ENCODE measurements at regions not wholly inside any gene's neighbourhood (a gene's known extent, or its start where the extent isn't known, plus 50 kb on each side); places are given as distances from the start of the nearest gene placed in this dataset.

DNA sequence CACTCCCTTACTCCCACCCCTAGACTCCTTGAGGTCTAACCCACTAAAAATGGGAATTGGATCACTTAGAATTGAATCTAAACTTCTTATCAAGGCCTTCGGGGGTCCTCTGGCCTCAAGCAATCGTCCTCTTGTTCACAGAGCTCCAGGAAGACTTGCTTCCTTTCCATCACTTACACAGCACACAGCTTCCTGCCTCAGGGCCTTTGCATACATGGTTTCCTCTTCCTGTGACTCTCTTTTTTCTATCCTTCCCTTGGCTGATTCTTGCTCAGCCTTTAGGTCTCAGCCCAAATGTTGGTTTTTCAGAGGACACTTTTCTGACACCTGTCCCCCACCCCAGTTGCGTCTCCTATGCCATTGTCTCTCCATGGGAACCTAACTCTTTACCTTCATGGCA is 50.0 kb upstream of the ALDH1B1 start:
- 0 to 80% (median 67%) methylated on average over 1 to 3 of the region's 3 CpGs; no CpG with 5 or more reads in 1 of the 10 experiments for WGBS, 10 experiments
- in situ Hi-C loops (cut with MboI; ENCODE audit: low pct_unique_long_range_greater_than_20kb in 2 of 9, low sequenced_read_pairs in 9 of 9, unreplicated experiment in 9 of 9), result loop anchor here in 2 of 9 experiments (25.0 kb wide), 2 partner anchors 280 to 305 kb away; partner anchors contain the start of gene SHB (in 1 of the 2)
- Histone ChIP-seq H3K4me3 (no peak overlapping the region), H3K27ac (no peak overlapping the region), H3K4me1 (replicated peaks in 1 of 2) (peaks cover 34 to 39% of the 10 kb centered on the region in 2 donors)
- no peak for ATAC-seq (replicated peaks in 6 of 8)

- Histone ChIP-seq H3K4me3 (no peak overlapping the region), H3K4me1 (replicated peaks in 1 of 2) (peaks cover 31 to 40% of the 10 kb centered on the region in 2 donors), H3K27ac (no peak overlapping the region)
- 0 to 87% (median 64%) methylated on average over 1 to 3 of the region's 4 CpGs; no CpG with 5 or more reads in 2 of the 10 experiments for WGBS, 10 experiments
- in situ Hi-C loops (cut with MboI; ENCODE audit: low pct_unique_long_range_greater_than_20kb in 2 of 9, low sequenced_read_pairs in 9 of 9, unreplicated experiment in 9 of 9), result loop anchor here in 2 of 9 experiments (25.0 kb wide), 2 partner anchors 280 to 305 kb away; partner anchors contain the start of gene SHB (in 1 of the 2)
- no peak for ATAC-seq (replicated peaks in 6 of 8)
These were observed 50.4 kb upstream of the ALDH1B1 start for GRCh38 chr9:38342096-38342495.

GRCh38 chr9:38339496-38339895 is 53.0 kb upstream of the ALDH1B1 start:
- ATAC-seq (replicated peaks in 6 of 8), result no peak
- WGBS, 10 experiments, result 10 to 100% (median 83%) methylated on average over 1 to 2 of the region's 2 CpGs; no CpG with 5 or more reads in 5 of the 10 experiments
- Histone ChIP-seq H3K4me1 (replicated peaks in 1 of 2) (peaks cover 7 to 27% of the 10 kb centered on the region in 2 donors), H3K27ac (no peak overlapping the region), H3K4me3 (no peak overlapping the region)
- in situ Hi-C loops (cut with MboI; ENCODE audit: low pct_unique_long_range_greater_than_20kb in 2 of 9, low sequenced_read_pairs in 9 of 9, unreplicated experiment in 9 of 9), result loop anchor here in 2 of 9 experiments (25.0 kb wide), 2 partner anchors 277 to 302 kb away; partner anchors contain the start of gene SHB (in 1 of the 2)

DNA sequence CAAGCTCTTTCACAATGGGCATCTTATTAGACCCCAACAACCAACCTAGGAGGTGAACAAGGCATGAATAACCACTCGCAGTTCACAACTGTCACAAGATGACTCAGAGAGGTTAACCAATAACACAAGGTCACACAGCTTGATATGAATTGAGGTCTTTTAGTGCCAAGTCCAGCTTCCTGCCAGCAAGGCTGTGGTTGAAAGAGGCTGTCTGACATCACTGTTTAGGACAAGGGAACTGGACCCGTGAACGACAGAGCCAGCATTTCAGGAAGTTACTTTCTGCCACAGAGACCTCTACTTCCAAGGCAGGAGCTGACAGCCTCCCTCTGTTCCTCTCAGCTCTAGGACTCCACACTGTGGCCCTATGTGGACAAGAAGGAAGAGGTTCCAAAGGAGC is 53.4 kb upstream of the ALDH1B1 start:
- Histone ChIP-seq H3K27ac (no peak overlapping the region), H3K4me3 (no peak overlapping the region), H3K4me1 (replicated peaks in 1 of 2) (peaks cover 7 to 27% of the 10 kb centered on the region in 2 donors)
- in situ Hi-C loops (cut with MboI; ENCODE audit: low pct_unique_long_range_greater_than_20kb in 2 of 9, low sequenced_read_pairs in 9 of 9, unreplicated experiment in 9 of 9), result loop anchor here in 2 of 9 experiments (25.0 kb wide), 2 partner anchors 277 to 302 kb away; partner anchors contain the start of gene SHB (in 1 of the 2)
- peak in 1 of 8 experiments; percentile 38 for ATAC-seq (replicated peaks in 6 of 8)
- WGBS, 10 experiments, result 0 to 80% (median 3%) methylated on average over 1 to 3 of the region's 3 CpGs; no CpG with 5 or more reads in 5 of the 10 experiments

GRCh38 chr9:38338342-38339018 is 54.0 kb upstream of the ALDH1B1 start:
- Histone ChIP-seq H3K4me3 (no peak overlapping the region), H3K27ac (no peak overlapping the region), H3K4me1 (replicated peaks in 1 of 2) (peaks cover 6 to 30% of the 10 kb centered on the region in 2 donors)
- no peak for ATAC-seq (replicated peaks in 6 of 8)
- WGBS, 10 experiments, result 20 to 95% (median 80%) methylated on average over 1 to 4 of the region's 5 CpGs; no CpG with 5 or more reads in 5 of the 10 experiments
- in situ Hi-C loops (cut with MboI; ENCODE audit: low pct_unique_long_range_greater_than_20kb in 2 of 9, low sequenced_read_pairs in 9 of 9, unreplicated experiment in 9 of 9), result loop anchor here in 2 of 9 experiments (25.0 kb wide), 2 partner anchors 276 to 301 kb away; partner anchors contain the start of gene SHB (in 1 of the 2)

- WGBS, 10 experiments, result 53 to 100% (median 67%) methylated on average over 1 to 5 of the region's 9 CpGs; no CpG with 5 or more reads in 1 of the 10 experiments
- peak in 1 of 8 experiments; percentile 28 for ATAC-seq (replicated peaks in 6 of 8)
- no peak overlapping the region for H3K27ac ChIP-seq
- no peak overlapping the region for H3K4me3 ChIP-seq
- peaks cover 6 to 31% of the 10 kb centered on the region in 2 donors for H3K4me1 ChIP-seq (replicated peaks in 1 of 2)
- in situ Hi-C loops (cut with MboI; ENCODE audit: low pct_unique_long_range_greater_than_20kb in 2 of 9, low sequenced_read_pairs in 9 of 9, unreplicated experiment in 9 of 9), result loop anchor here in 2 of 9 experiments (25.0 kb wide), 2 partner anchors 275 to 300 kb away; partner anchors contain the start of gene SHB (in 1 of the 2)
These were observed 54.7 kb upstream of the ALDH1B1 start for GRCh38 chr9:38337706-38338264.

DNA sequence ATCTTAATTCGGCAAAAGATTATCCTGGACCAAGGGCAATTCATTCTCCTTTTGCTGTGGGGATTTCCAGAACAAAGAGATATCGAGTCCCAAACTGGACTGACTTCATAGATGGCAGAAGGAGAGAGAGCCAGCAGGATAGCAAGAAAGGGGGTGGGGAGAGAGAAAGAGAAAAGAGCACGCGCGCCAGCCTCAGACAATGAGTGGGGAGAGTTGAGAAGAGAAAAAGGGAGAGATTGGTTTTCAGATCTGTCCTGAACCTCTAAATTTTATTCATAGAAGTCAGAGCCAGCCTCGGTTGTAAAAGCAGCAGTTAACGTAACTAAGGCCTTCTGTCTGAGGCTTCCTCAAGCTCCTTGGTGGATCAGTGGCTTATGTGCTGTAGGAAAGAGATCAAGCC is 55.3 kb upstream of the ALDH1B1 start:
- no peak overlapping the region for H3K4me3 ChIP-seq
- in situ Hi-C loops (cut with MboI; ENCODE audit: low pct_unique_long_range_greater_than_20kb in 2 of 9, low sequenced_read_pairs in 9 of 9, unreplicated experiment in 9 of 9), result loop anchor here in 2 of 9 experiments (25.0 kb wide), 2 partner anchors 275 to 300 kb away; partner anchors contain the start of gene SHB (in 1 of the 2)
- WGBS, 10 experiments, result 0 to 82% (median 76%) methylated on average over 1 to 7 of the region's 7 CpGs; no CpG with 5 or more reads in 1 of the 10 experiments
- H3K27ac ChIP-seq, result no peak overlapping the region
- ATAC-seq (replicated peaks in 6 of 8), result no peak
- peaks cover 6 to 31% of the 10 kb centered on the region in 2 donors for H3K4me1 ChIP-seq (replicated peaks in 1 of 2)

DNA sequence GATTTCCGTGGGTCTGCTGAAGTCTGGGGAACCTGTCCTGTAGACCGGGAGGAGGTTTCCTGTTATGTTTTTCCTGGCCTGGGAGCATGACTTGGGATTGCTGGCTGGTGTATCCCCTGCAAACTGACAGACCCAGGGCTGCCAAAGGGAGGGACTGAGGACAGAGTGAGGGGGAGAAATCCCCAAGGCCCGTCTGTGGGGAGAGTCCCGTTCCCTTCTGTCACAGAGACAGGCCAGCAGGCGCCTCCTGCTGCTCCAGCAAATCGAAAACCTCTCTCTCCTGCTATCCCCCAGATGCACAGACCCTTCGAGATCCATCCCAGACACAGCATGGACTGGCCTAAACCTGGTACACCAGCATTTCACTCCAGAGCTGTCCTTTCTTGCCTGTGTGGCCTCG is 56.2 kb upstream of the ALDH1B1 start:
- Histone ChIP-seq H3K27ac (no peak overlapping the region), H3K4me3 (no peak overlapping the region), H3K4me1 (replicated peaks in 1 of 2) (peaks cover 6 to 31% of the 10 kb centered on the region in 2 donors)
- no peak for ATAC-seq (replicated peaks in 6 of 8)
- in situ Hi-C loops (cut with MboI; ENCODE audit: low pct_unique_long_range_greater_than_20kb in 2 of 9, low sequenced_read_pairs in 9 of 9, unreplicated experiment in 9 of 9), result loop anchor here in 2 of 9 experiments (25.0 kb wide), 2 partner anchors 274 to 299 kb away; partner anchors contain the start of gene SHB (in 1 of the 2)
- WGBS, 10 experiments, result 50 to 100% (median 73%) methylated on average over 1 to 6 of the region's 8 CpGs; no CpG with 5 or more reads in 6 of the 10 experiments

DNA sequence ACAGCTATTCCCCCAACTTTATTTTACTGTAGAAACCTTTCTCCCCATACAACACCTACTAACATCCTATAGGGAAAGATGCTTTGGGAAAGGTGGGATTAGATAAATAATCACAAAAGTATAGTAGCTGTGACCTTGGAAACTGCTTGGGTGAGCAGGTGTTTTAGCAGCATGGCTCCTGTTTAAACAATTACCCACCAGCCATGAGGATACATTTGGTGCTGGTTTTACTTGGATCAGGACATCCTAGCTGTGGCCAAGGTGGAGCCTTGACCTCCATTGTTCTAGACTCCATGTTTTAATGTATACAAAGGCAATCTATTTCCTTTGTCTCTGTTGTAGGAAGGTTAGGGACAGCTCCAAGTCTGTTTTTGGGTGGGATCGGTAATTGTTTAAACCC is 56.8 kb upstream of the ALDH1B1 start:
- WGBS, 10 experiments, result 80 to 100% (median 100%) methylated on average over 1 of the region's 1 CpG; no CpG with 5 or more reads in 6 of the 10 experiments
- in situ Hi-C loops (cut with MboI; ENCODE audit: low pct_unique_long_range_greater_than_20kb in 2 of 9, low sequenced_read_pairs in 9 of 9, unreplicated experiment in 9 of 9), result loop anchor here in 2 of 9 experiments (25.0 kb wide), 2 partner anchors 273 to 298 kb away; partner anchors contain the start of gene SHB (in 1 of the 2)
- ATAC-seq (replicated peaks in 6 of 8), result no peak
- no peak overlapping the region for H3K27ac ChIP-seq
- no peak overlapping the region for H3K4me3 ChIP-seq
- H3K4me1 ChIP-seq (replicated peaks in 1 of 2), result peaks cover 6 to 31% of the 10 kb centered on the region in 2 donors

DNA sequence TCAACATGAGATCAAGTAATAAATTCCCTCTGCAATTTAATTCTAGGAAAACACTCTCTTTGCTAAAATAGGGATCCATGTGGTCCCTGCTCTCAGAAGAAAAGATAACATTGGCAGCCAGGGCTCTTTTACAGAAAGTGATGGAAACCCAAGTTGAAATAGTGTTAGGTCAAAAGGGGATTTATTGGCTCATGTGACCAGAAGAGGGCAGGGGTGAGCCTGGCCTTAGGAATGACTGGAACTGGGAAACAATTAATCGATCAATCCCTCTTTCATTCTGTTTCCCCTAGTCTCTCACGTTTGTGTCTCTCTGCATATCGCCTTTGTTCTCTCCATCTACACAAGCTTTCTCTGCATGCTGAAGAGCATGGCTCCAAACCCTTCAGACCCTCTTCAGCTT is 58.3 kb upstream of the ALDH1B1 start:
- in situ Hi-C loops (cut with MboI; ENCODE audit: low pct_unique_long_range_greater_than_20kb in 2 of 9, low sequenced_read_pairs in 9 of 9, unreplicated experiment in 9 of 9), result loop anchor here in 2 of 9 experiments (25.0 kb wide), 2 partner anchors 272 to 297 kb away; partner anchors contain the start of gene SHB (in 1 of the 2)
- no peak overlapping the region for H3K4me3 ChIP-seq
- peaks cover 6 to 31% of the 10 kb centered on the region in 2 donors for H3K4me1 ChIP-seq (replicated peaks in 1 of 2)
- H3K27ac ChIP-seq, result no peak overlapping the region
- ATAC-seq (replicated peaks in 6 of 8), result peak in 1 of 8 experiments; percentile 24
- 0 to 100% (median 28%) methylated on average over 1 to 3 of the region's 3 CpGs; no CpG with 5 or more reads in 2 of the 10 experiments for WGBS, 10 experiments

DNA sequence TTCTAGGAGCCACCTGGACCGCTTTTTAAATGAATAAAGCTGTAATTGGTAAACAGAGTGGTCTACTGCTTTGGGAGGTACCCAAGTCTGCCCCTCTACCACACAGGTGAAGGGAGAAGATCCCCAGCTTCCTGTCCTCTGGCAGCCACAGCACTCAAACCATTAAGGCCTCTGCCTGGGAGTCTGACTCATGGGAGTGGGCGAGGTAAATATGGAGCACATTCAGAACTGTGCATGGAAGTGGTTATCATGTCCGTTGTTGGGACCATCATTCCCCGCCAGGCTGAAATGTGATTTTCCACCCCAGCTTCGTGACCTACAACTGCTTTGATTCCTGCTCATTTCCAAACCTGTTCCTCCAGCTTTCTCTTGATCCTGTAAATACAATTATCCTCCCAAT is 59.5 kb upstream of the ALDH1B1 start:
- Histone ChIP-seq H3K4me3 (no peak overlapping the region), H3K27ac (no peak overlapping the region), H3K4me1 (replicated peaks in 1 of 2) (peaks cover 6 to 33% of the 10 kb centered on the region in 2 donors)
- peak in 1 of 8 experiments; percentile 36 for ATAC-seq (replicated peaks in 6 of 8)
- in situ Hi-C loops (cut with MboI; ENCODE audit: low pct_unique_long_range_greater_than_20kb in 2 of 9, low sequenced_read_pairs in 9 of 9, unreplicated experiment in 9 of 9), result loop anchor here in 2 of 9 experiments (25.0 kb wide), 2 partner anchors 271 to 296 kb away; partner anchors contain the start of gene SHB (in 1 of the 2)
- 25 to 100% (median 89%) methylated on average over 1 to 5 of the region's 5 CpGs; no CpG with 5 or more reads in 2 of the 10 experiments for WGBS, 10 experiments

GRCh38 chr9:38332625-38333024 is 59.9 kb upstream of the ALDH1B1 start:
- in situ Hi-C loops (cut with MboI; ENCODE audit: low pct_unique_long_range_greater_than_20kb in 2 of 9, low sequenced_read_pairs in 9 of 9, unreplicated experiment in 9 of 9), result loop anchor here in 2 of 9 experiments (25.0 kb wide), 2 partner anchors 270 to 295 kb away; partner anchors contain the start of gene SHB (in 1 of the 2)
- ATAC-seq (replicated peaks in 6 of 8), result no peak
- Histone ChIP-seq H3K27ac (no peak overlapping the region), H3K4me3 (no peak overlapping the region), H3K4me1 (replicated peaks in 1 of 2) (peaks cover 6 to 31% of the 10 kb centered on the region in 2 donors)
- WGBS, 10 experiments, result 80 to 100% (median 100%) methylated on average over 1 to 4 of the region's 4 CpGs; no CpG with 5 or more reads in 3 of the 10 experiments
